NB4 (cell line): ENCODE measurements at regions not wholly inside any gene's neighbourhood (a gene's known extent, or its start where the extent isn't known, plus 50 kb on each side); places are given as distances from the start of the nearest gene placed in this dataset.

Experiments
- CTCF ChIP-seq: IDR thresholded peaks from one replicate; pipeline ENCODE4 v1.5.1; 2012; ENCODE audit warnings: low read depth, low read length
- TF ChIP-seq, protein P1 (sequence below): IDR thresholded peaks from 2 replicates; pipeline ENCODE4 v1.6.1; 2011; ENCODE audit warnings: low read depth, low read length

DNA sequence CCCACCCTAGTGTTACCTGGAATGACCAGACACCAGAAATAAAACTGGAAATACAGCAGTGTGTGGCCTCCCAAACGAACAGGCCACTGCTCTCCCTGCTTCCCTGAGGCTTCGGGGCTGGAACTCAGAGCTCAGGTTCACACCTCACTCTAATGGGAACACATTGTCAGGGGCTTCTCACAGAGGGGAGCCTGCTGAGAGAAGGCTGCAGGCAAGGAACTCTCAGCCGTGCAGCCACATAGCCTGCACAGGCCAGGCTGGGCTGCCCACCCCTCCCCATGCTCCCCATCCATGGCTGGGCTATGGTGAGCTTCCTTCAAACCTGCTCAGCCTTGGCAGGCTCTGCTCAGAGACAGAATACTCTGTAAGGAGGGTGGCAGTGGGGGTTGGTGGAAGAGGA, 302.5 kb downstream of the EMP1 start:
- TF ChIP-seq CTCF: no peak
- TF ChIP-seq, protein P1, sequence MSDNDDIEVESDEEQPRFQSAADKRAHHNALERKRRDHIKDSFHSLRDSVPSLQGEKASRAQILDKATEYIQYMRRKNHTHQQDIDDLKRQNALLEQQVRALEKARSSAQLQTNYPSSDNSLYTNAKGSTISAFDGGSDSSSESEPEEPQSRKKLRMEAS: no peak
